Esophagus squamous epithelium (tissue), 4 donors: ENCODE measurements at regions not wholly inside any gene's neighbourhood (a gene's known extent, or its start where the extent isn't known, plus 50 kb on each side); places are given as distances from the start of the nearest gene placed in this dataset.

Experiments
- POLR2A ChIP-seq, 4 donors: fragments of 450-650 bp; IDR thresholded peaks; one replicate each; pipeline ENCODE4 v1.6.1; 2017; ENCODE audit warnings: antibody characterized with exemption in 4 of 4, mild to moderate bottlenecking in 4 of 4, moderate library complexity in 3 of 4
- TF ChIP-seq, protein P1 (sequence below), 6 experiments: fragments of 450-650 bp in 4 of 6; fragments of 200-600 bp in 2 of 6; sonication (generic) in 2 of 6; IDR thresholded peaks; one replicate each; pipeline ENCODE4 v1.5.1; 2016 to 2019; ENCODE audit warnings: antibody characterized with exemption in 6 of 6, mild to moderate bottlenecking in 4 of 6, moderate library complexity in 4 of 6

- TF ChIP-seq, protein P1, sequence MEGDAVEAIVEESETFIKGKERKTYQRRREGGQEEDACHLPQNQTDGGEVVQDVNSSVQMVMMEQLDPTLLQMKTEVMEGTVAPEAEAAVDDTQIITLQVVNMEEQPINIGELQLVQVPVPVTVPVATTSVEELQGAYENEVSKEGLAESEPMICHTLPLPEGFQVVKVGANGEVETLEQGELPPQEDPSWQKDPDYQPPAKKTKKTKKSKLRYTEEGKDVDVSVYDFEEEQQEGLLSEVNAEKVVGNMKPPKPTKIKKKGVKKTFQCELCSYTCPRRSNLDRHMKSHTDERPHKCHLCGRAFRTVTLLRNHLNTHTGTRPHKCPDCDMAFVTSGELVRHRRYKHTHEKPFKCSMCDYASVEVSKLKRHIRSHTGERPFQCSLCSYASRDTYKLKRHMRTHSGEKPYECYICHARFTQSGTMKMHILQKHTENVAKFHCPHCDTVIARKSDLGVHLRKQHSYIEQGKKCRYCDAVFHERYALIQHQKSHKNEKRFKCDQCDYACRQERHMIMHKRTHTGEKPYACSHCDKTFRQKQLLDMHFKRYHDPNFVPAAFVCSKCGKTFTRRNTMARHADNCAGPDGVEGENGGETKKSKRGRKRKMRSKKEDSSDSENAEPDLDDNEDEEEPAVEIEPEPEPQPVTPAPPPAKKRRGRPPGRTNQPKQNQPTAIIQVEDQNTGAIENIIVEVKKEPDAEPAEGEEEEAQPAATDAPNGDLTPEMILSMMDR (IDR thresholded peaks at IDR 0.05), result no peak
- TF ChIP-seq POLR2A (IDR thresholded peaks at IDR 0.05), result no peak
Measured at GRCh38 chr6:85127168-85127498, 322.8 kb upstream of the NT5E start.
